Mucosa of stomach (tissue), 1 donor: ENCODE measurements at regions not wholly inside any gene's neighbourhood (a gene's known extent, or its start where the extent isn't known, plus 50 kb on each side); places are given as distances from the start of the nearest gene placed in this dataset.

Experiments
- H3K27me3 ChIP-seq: one replicate; pipeline ENCODE4 v1.7.0; 2013; ENCODE audit warnings: mild to moderate bottlenecking, low read length; ENCODE audit not compliant: control insufficient read depth, insufficient read depth
- H3K36me3 ChIP-seq: one replicate; pipeline ENCODE4 v1.7.0; 2013; ENCODE audit warnings: low read length; ENCODE audit not compliant: control insufficient read depth, insufficient read depth
- H3K4me1 ChIP-seq: one replicate; pipeline ENCODE4 v1.7.0; 2013; ENCODE audit warnings: mild to moderate bottlenecking, low read length; ENCODE audit not compliant: control insufficient read depth, insufficient read depth
- H3K4me3 ChIP-seq: one replicate; pipeline ENCODE4 v1.7.0; 2013; ENCODE audit warnings: low read length
- H3K9ac ChIP-seq: one replicate; pipeline ENCODE4 v1.7.0; 2013; ENCODE audit warnings: mild to moderate bottlenecking, low read length, moderate library complexity
- H3K9me3 ChIP-seq: one replicate; pipeline ENCODE4 v1.7.0; 2013; ENCODE audit warnings: mild to moderate bottlenecking, low read length, moderate library complexity; ENCODE audit not compliant: control insufficient read depth
- donor health status: Pancreatic carcinoma.

DNA sequence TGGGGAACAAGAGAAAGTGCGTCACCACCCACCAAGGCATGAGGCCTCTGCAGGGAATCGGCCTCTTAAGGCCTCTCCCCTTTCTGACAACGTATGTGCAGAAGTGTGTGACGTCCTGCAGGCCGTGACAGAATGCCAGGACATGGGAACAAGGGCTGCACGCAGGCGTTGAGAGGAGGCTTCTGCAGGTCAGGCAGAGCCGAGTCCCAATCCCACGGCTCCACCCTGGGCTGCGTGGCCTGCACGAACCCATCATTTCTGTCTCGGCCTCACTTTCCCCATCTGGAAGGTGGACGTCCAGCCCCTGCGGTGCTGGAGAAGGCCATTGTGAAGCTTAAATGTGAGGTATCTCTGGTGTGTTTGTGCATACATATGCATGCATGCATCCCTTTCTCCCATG is 61.8 kb downstream of the SHANK2 start:
- H3K4me3 ChIP-seq: no peak overlapping the region
- H3K4me1 ChIP-seq: no peaks in the 10 kb centered on the region
- no peak overlapping the region for H3K9ac ChIP-seq
- no peaks in the 10 kb centered on the region for H3K27me3 ChIP-seq
- H3K9me3 ChIP-seq: no peaks in the 10 kb centered on the region
- H3K36me3 ChIP-seq: no peaks in the 10 kb centered on the region

DNA sequence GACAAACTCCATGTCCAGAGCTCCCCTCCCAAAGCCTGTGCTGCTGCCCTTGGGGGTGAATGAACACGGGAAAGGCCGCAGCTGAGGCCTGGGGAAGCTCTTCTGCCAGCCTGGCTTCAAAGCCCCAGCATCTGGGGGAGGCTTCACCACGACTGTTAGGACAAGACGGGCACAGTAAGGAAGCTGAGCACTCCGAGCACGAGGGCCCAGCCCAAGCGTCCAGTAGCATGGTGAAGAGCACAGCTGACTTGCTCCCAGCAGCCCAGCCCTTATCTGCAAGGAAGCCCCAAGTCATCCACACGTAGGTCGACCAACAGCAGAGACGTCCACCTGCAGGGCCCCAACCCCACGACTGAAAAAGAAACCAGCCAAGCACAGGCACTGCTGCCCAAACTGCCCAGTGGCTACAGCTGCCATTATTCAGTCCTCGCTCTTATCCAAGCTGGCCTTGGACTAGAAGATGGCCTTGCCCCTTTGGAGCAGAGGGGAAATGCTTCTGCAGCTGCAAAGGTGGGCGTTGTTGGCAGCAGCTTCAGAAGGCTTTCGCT is 62.5 kb downstream of the SHANK2 start:
- Histone ChIP-seq H3K36me3 (no peaks in the 10 kb centered on the region), H3K9ac (no peak overlapping the region)

DNA sequence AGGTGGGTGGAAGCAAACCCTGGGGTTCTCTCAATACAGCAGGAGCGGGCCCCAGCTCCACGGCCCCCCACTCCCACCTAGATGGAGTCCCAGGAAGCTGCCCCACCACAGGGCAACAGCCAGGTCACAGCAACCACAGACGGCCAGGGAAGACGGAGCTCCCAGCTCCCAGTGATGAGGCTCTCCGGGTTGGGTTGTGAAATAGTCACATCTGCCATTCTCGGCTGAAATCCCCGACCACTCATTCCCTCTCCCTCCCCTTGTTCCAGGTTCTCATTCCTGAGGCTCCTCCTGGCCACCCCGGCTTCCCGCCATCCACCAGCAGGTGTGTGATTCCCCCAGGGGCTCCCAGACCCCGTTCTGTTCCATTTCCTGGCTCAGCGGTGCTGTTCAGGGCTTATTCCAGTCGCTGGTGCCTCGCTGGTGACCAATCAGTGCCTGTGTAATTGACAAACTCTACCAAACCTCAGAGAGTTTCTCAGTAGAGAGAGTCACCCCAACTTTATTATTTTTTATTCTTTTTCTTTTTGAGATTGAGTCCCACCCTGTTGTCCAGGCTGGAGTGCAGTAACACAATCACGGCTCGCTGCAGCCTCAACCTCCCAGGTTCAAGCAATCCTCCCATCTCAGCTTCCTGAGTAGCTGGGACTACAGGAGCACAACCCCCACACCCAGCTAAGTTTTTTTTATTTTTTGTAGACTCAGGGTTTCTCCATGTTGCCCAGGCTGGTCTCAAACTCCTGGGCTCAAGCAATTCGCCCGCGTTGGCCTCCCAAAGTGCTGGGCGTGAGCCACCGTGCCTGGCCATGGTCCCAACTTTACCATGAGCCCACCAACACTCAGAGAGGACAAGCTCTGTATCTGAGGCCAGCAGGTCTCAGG is 63.2 kb downstream of the SHANK2 start:
- Histone ChIP-seq H3K9ac (no peak overlapping the region), H3K27me3 (no peaks in the 10 kb centered on the region), H3K4me1 (no peaks in the 10 kb centered on the region), H3K9me3 (no peaks in the 10 kb centered on the region), H3K4me3 (no peak overlapping the region), H3K36me3 (no peaks in the 10 kb centered on the region)

More for the DNA sequence above, 62.5 kb downstream of the SHANK2 start:
- no peak overlapping the region for H3K4me3 ChIP-seq
- no peaks in the 10 kb centered on the region for H3K27me3 ChIP-seq
- no peaks in the 10 kb centered on the region for H3K4me1 ChIP-seq
- no peaks in the 10 kb centered on the region for H3K9me3 ChIP-seq

DNA sequence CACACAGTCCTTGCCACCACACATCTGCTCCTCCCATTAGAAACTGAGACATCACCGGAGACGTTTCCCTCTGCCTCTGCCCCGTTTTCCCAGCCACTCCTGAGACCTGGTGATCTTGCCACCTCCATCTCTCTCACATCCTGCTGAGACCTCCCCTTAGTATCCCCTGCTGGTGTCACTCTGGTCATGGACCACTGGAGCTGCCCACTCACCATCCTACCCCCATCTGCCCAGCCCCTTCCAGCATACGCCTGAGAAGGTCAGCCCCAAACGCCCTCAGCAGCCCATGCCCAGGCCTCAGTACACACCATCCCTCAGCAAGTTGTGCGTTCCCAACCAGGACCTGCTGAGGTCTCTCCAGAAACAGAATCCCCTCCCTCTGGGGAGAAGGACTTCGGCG is 64.3 kb downstream of the SHANK2 start:
- Histone ChIP-seq H3K36me3 (no peaks in the 10 kb centered on the region), H3K4me1 (no peaks in the 10 kb centered on the region), H3K9ac (no peak overlapping the region), H3K4me3 (no peak overlapping the region), H3K27me3 (no peaks in the 10 kb centered on the region), H3K9me3 (no peaks in the 10 kb centered on the region)

DNA sequence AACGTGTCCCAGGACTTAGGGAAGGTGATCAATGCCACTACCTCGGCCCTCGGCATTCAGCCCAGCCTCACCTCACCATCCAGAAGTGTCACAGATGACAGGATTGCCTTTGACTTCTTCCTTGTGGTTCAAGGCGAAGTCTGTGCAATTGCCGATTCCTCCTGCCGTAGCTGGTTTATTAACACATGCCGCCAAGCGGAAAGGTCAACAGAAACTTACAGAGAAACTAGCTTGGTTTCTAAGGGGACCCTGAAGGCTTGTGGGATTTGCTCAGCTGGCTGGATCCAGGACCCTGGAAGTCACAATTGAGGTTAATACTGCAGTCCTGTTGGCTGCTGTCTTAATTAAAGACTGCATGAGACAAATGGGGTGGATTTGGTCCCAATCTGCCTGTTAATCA is 65.6 kb downstream of the SHANK2 start:
- H3K9me3 ChIP-seq: no peaks in the 10 kb centered on the region
- no peak overlapping the region for H3K4me3 ChIP-seq
- H3K9ac ChIP-seq: no peak overlapping the region
- H3K27me3 ChIP-seq: no peaks in the 10 kb centered on the region
- H3K36me3 ChIP-seq: no peaks in the 10 kb centered on the region
- no peaks in the 10 kb centered on the region for H3K4me1 ChIP-seq

DNA sequence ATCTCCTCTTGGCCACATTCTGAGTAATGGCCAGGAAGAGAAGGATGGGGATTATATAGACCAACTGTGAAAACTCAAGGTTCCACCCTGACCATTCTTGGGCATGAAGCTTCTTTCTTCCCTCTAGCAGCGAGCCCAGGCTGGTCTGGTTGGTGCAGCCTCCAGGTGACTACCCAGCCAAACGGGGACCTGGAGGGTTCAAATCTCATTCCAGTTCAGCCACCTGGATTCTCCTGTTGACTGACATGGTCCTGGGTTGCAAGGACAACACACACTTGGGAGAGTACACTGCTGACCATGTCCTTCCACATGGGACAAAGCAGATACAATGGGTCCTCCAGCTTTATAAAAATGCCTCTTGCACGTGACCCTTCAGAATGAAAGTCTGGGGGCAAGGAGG is 67.0 kb downstream of the SHANK2 start:
- Histone ChIP-seq H3K9ac (no peak overlapping the region), H3K27me3 (no peaks in the 10 kb centered on the region), H3K36me3 (no peaks in the 10 kb centered on the region), H3K4me3 (no peak overlapping the region), H3K4me1 (no peaks in the 10 kb centered on the region), H3K9me3 (no peaks in the 10 kb centered on the region)

DNA sequence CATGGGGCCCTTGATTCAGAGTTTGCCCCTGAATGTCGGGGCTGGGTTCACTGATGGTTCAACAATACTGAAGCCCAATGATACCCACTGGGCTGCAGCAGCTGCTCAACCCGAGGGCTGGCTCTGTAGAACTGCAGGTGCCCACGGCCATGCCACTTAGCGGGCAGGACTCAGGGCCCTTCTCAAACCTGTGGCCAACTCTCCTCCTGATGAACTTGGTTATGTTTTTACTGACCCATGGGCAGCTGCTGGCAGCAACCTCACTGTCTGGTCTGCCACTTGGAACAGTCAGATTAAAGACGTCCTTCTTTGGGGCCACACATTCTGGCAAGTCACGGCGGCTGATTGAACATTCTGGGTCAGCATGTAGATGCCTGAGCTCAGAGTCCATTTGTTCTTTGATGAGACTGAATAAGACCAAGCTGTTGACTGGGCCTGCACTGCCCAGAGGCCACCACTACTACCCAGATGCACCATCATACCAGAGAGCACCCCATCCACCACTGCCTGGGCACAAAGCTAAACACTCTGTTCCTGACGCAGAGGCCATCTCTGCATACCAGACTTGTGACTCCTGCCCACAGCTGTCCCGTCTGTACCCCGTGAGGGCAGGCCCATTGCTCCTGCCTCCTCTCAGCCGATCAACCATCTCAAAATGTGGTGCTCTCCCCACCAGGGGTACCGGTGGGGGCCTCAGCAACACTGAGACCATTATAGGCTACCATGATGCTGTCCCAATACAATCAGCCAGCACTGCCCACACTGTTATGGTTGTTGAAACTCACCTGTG is 67.8 kb downstream of the SHANK2 start:
- H3K9me3 ChIP-seq: no peaks in the 10 kb centered on the region
- no peak overlapping the region for H3K4me3 ChIP-seq
- H3K9ac ChIP-seq: no peak overlapping the region
- no peaks in the 10 kb centered on the region for H3K36me3 ChIP-seq
- H3K4me1 ChIP-seq: peaks cover 5% of the 10 kb centered on the region
- H3K27me3 ChIP-seq: no peaks in the 10 kb centered on the region

DNA sequence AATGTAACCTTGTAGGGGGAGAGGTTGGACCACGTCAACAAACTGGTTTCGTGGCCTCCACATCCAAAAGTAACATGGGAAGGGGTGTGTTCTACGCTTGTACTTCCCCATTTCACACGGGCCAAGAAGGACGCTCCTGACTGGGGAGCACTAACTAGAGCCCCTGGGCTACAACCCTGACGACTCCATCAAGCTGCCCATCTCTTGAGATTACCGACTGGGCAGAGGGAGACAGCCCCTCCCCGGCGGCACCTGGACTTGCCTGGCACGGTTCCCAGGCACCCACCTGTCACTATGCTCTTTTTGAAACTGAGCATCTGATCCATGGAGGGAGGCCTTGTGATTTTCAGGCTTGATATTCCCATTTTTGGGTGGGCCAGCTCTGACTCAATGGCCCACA is 68.5 kb downstream of the SHANK2 start:
- Histone ChIP-seq H3K36me3 (no peaks in the 10 kb centered on the region), H3K9me3 (no peaks in the 10 kb centered on the region), H3K27me3 (no peaks in the 10 kb centered on the region), H3K4me1 (peaks cover 10% of the 10 kb centered on the region), H3K4me3 (no peak overlapping the region), H3K9ac (no peak overlapping the region)

DNA sequence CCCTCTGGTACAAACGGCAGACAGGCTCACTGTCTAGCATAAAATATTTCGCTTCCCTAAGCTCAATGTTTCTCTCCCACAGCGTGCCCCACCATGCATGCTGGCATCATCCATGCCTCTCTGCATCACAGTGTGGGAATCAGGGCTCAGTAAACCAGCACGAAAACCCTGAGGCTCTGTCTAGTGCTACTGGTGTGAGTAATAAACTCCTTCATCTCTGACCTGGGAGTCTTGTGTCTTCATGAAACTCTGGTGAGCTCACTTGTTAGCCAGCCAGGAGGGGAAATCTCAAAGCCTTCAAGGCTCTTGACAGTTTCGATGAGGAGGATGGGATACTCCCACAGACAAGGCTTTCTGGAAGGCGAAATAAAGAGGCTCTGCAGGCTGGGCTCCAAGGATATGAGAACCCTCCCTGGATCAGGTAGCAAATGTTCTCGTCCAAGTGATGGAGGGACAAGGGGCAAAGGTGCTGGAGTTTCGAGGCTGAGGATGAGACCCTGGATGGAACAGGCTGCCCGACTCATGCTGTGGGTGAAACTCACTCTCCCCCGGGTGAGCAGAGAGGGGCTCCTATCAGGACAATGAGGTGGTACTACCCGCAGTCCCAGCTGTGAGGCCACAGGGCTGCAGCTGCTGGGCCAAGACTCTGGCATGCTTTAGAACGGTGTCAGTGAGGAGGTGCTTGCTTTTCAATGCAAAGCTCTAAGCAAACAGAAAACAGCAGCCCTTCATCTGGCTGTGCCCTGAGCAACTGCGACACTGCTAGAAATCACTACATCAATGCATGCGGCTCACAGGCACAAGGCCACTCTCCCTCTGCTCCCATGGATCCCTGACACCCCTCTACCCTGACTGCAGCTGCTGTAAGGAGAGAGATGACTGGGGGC is 69.3 kb downstream of the SHANK2 start:
- H3K27me3 ChIP-seq: no peaks in the 10 kb centered on the region
- H3K9me3 ChIP-seq: no peaks in the 10 kb centered on the region

DNA sequence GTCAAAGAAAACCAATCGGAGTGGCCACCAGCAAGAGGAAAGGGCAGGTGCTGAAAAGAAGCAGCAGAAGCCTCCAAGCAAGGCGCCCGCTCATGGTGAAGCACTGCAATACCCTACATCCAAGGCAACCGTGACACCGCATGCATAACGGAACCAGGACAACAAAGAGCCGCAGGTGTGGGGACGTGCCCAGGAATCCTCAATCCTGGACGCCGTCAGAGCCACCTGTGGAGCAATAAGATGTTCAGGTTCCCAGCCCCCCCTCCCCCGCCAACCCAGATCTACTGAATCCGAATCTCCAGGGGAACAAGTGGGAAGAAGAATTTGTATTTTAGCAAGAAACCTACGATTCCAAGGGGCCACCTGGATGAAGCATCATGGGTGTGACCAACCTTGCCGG is 70.8 kb downstream of the SHANK2 start:
- no peaks in the 10 kb centered on the region for H3K27me3 ChIP-seq
- H3K4me3 ChIP-seq: no peak overlapping the region
- H3K9ac ChIP-seq: no peak overlapping the region
- peaks cover 10% of the 10 kb centered on the region for H3K4me1 ChIP-seq
- no peaks in the 10 kb centered on the region for H3K9me3 ChIP-seq
- H3K36me3 ChIP-seq: no peaks in the 10 kb centered on the region

More for the DNA sequence above, 69.3 kb downstream of the SHANK2 start:
- Histone ChIP-seq H3K4me3 (no peak overlapping the region), H3K36me3 (no peaks in the 10 kb centered on the region), H3K4me1 (peaks cover 10% of the 10 kb centered on the region), H3K9ac (no peak overlapping the region)

DNA sequence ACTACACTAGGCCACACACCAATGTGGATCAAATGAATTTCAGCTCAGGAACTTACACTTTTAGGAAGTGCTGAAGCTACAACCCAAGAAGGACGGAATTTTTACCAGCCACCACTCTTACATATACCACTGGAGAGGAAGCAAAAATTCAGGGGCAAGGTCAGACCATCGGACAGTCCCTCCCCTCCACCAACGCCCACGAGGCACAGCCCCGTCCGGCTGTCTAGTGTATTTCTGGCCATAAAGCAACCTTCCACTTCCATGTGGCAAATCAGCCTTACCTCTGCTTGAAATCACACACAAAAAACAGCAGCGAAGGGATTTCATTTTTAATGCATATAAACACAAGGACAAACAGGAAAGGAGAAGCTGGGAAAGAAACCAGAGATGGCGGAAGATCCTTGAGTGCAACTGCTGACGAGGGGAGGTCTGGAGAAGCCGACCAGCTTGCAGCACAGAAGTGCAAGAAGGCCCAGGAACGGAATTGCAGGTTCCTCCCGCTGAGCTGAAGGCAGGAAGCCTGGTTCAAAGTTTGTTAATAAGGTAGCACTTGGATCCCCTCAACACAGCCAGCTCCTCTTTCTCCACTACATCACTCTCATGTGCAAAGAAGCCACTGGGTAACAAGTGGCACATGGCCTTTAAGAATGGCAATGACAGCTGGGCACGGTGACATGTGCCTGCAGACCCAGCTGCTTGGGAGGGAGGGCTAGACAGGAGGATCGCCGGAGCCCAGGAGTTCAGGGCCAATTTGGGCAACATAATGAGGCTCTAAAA is 71.5 kb downstream of the SHANK2 start:
- no peaks in the 10 kb centered on the region for H3K36me3 ChIP-seq
- H3K9me3 ChIP-seq: no peaks in the 10 kb centered on the region
- no peak overlapping the region for H3K9ac ChIP-seq
- no peak overlapping the region for H3K4me3 ChIP-seq
- peaks cover 10% of the 10 kb centered on the region for H3K4me1 ChIP-seq
- no peaks in the 10 kb centered on the region for H3K27me3 ChIP-seq
